Osteocyte (in vitro differentiated cells): ENCODE measurements at regions not wholly inside any gene's neighbourhood (a gene's known extent, or its start where the extent isn't known, plus 50 kb on each side); places are given as distances from the start of the nearest gene placed in this dataset.

Experiments used
- DNase-seq: peaks from one replicate; pipeline ENCODE4 v3.0.0; 2021; ENCODE audit warnings: mixed read lengths; ENCODE audit not compliant: unreplicated experiment; ENCODE audit errors: extremely low spot score
- H3K27ac Mint-ChIP-seq: one replicate; pipeline ENCODE4 v1.8.0; 2021; ENCODE audit warnings: mild to moderate bottlenecking, mixed read lengths; ENCODE audit not compliant: unreplicated experiment
- H3K27me3 Mint-ChIP-seq: one replicate; pipeline ENCODE4 v1.8.0; 2021; ENCODE audit warnings: mixed read lengths; ENCODE audit not compliant: unreplicated experiment
- H3K36me3 Mint-ChIP-seq: one replicate; pipeline ENCODE4 v1.8.0; 2021; ENCODE audit warnings: mixed read lengths; ENCODE audit not compliant: unreplicated experiment
- H3K4me1 Mint-ChIP-seq: one replicate; pipeline ENCODE4 v1.8.0; 2021; ENCODE audit warnings: mixed read lengths; ENCODE audit not compliant: unreplicated experiment
- H3K4me3 Mint-ChIP-seq: one replicate; pipeline ENCODE4 v1.8.0; 2021; ENCODE audit warnings: mild to moderate bottlenecking, moderate library complexity, mixed read lengths; ENCODE audit not compliant: unreplicated experiment
- H3K9me3 Mint-ChIP-seq: one replicate; pipeline ENCODE4 v1.8.0; 2021; ENCODE audit warnings: mixed read lengths; ENCODE audit not compliant: unreplicated experiment
- TF ChIP-seq, protein P1 (sequence below): fragments of 200-600 bp; sonication (generic); IDR thresholded peaks from 2 replicates; pipeline ENCODE4 v1.5.0; 2021; ENCODE audit warnings: antibody characterized with exemption, mild to moderate bottlenecking, moderate library complexity

DNA sequence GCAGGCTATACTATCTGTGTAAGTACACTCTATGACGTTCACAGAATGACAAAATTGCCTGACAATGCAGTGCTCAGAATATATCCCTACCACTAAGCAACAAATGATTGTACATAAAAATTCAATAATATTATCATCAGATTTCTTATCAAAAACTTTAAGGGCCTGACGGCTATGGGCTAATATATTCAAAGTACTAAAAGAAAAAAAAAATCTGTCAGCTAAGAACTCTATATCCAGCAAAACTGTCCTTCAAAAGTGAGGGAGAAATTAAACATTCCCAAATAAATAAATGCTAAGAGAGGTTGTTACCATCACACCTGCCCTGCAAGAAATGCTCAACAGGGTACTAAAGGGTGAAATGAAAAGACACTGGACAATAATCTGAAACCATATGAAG is 127.3 kb downstream of the TM2D1 start:
- H3K9me3 Mint-ChIP-seq = peaks cover 6% of the 10 kb centered on the region
- TF ChIP-seq, protein P1, sequence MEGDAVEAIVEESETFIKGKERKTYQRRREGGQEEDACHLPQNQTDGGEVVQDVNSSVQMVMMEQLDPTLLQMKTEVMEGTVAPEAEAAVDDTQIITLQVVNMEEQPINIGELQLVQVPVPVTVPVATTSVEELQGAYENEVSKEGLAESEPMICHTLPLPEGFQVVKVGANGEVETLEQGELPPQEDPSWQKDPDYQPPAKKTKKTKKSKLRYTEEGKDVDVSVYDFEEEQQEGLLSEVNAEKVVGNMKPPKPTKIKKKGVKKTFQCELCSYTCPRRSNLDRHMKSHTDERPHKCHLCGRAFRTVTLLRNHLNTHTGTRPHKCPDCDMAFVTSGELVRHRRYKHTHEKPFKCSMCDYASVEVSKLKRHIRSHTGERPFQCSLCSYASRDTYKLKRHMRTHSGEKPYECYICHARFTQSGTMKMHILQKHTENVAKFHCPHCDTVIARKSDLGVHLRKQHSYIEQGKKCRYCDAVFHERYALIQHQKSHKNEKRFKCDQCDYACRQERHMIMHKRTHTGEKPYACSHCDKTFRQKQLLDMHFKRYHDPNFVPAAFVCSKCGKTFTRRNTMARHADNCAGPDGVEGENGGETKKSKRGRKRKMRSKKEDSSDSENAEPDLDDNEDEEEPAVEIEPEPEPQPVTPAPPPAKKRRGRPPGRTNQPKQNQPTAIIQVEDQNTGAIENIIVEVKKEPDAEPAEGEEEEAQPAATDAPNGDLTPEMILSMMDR = no peak
- no peak overlapping the region for H3K27ac Mint-ChIP-seq
- no peaks in the 10 kb centered on the region for H3K36me3 Mint-ChIP-seq
- no peaks in the 10 kb centered on the region for H3K27me3 Mint-ChIP-seq
- H3K4me3 Mint-ChIP-seq = no peak overlapping the region
- peaks cover 4% of the 10 kb centered on the region for H3K4me1 Mint-ChIP-seq
- DNase-seq = no peak

- H3K36me3 Mint-ChIP-seq = no peaks in the 10 kb centered on the region
- H3K4me1 Mint-ChIP-seq = peaks cover 18% of the 10 kb centered on the region
- peaks cover 3% of the 10 kb centered on the region for H3K27me3 Mint-ChIP-seq
- DNase-seq = no peak
- TF ChIP-seq, protein P1 = no peak
- H3K4me3 Mint-ChIP-seq = no peak overlapping the region
- H3K9me3 Mint-ChIP-seq = peaks cover 6% of the 10 kb centered on the region
- H3K27ac Mint-ChIP-seq = no peak overlapping the region
Measured at GRCh38 chr1:61593331-61593730, 131.6 kb downstream of the TM2D1 start.

- Mint-ChIP-seq H3K27ac (no peak overlapping the region), H3K4me1 (peaks cover 30% of the 10 kb centered on the region), H3K27me3 (peaks cover 3% of the 10 kb centered on the region), H3K4me3 (no peak overlapping the region), H3K36me3 (no peaks in the 10 kb centered on the region), H3K9me3 (no peaks in the 10 kb centered on the region)
- DNase-seq = no peak
- TF ChIP-seq, protein P1 = no peak
Measured at GRCh38 chr1:61591351-61591750, 133.6 kb downstream of the TM2D1 start.

GRCh38 chr1:61588736-61589672 is 135.9 kb downstream of the TM2D1 start:
- no peak for DNase-seq
- TF ChIP-seq, protein P1 = peak; percentile 77
- H3K36me3 Mint-ChIP-seq = no peaks in the 10 kb centered on the region
- no peaks in the 10 kb centered on the region for H3K9me3 Mint-ChIP-seq
- peak overlapping the region; percentile 47 for H3K27ac Mint-ChIP-seq
- peaks cover 3% of the 10 kb centered on the region for H3K27me3 Mint-ChIP-seq
- H3K4me3 Mint-ChIP-seq = no peak overlapping the region
- peaks cover 42% of the 10 kb centered on the region for H3K4me1 Mint-ChIP-seq

DNA sequence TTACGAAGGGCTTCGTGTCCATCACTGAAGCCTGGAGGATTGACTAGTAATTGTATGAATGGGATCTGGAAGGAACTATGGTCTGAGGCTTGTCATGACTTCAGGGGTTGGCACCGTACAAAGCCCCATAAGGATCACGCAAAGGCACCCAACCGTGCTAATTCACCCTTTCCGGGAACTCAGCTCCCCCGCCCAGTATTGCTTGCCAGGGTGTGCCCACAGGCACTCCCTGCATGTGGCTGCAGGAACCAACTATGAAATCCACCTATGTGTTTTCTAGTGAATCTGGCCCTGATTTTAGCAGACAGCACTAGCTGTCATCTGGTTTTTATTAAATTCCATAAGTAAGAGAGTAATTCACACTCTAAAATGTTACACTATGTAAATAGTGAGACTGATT is 139.2 kb downstream of the TM2D1 start:
- Mint-ChIP-seq H3K27me3 (peaks cover 3% of the 10 kb centered on the region), H3K27ac (peak overlapping the region; percentile 74), H3K9me3 (peaks cover 4% of the 10 kb centered on the region), H3K4me3 (peak overlapping the region; percentile 20), H3K36me3 (no peaks in the 10 kb centered on the region), H3K4me1 (peaks cover 44% of the 10 kb centered on the region)
- TF ChIP-seq, protein P1 = no peak
- DNase-seq = no peak
